ENCODE measurements at regions not wholly inside any gene's neighbourhood (a gene's known extent, or its start where the extent isn't known, plus 50 kb on each side); places are given as distances from the start of the nearest gene placed in this dataset.

DNA sequence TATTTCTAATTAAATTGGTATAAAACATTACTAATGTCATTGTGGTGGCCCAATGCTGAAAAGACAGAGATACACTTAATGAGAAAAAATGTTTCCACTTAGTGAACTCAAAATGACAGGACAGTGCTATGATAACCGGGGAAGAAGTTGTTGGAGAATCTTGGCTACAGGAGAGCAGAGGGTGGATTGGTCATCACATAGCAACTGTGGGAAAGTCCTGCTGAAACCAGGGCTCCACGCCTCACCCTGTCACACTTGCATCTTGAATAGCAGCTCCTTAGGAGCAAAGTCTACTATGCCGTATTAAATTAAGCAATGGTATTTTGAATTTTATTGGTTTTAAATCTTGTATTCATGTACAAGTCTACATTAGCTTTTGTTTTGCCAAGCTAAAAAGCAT is 225.5 kb downstream of the KLF6 start:
- TF ChIP-seq POLR2AphosphoS5 (IDR thresholded peaks at IDR 0.05; ENCODE audit: borderline replicate concordance, low read depth, low read length) (no peak), EZH2 (IDR thresholded peaks at IDR 0.05) (no peak), FOXP2 (optimal IDR thresholded peaks at IDR 0.05; ENCODE audit: control extremely low read depth, extremely low read length, insufficient read depth) (no peak)
